Central memory CD4-positive, alpha-beta T cell (primary cell): ENCODE measurements at regions not wholly inside any gene's neighbourhood (a gene's known extent, or its start where the extent isn't known, plus 50 kb on each side); places are given as distances from the start of the nearest gene placed in this dataset.

Experiments used
- DNase-seq: peaks from one replicate; pipeline ENCODE4 v3.0.0; 2022

- DNase-seq = no peak
Observed at GRCh38 chr9:36461323-36461722, 61.3 kb upstream of the RNF38 start.

- peak; percentile 75 for DNase-seq
Observed at GRCh38 chr9:36458430-36458915, 58.4 kb upstream of the RNF38 start.

GRCh38 chr9:36457836-36458429 is 57.9 kb upstream of the RNF38 start:
- DNase-seq = no peak

- DNase-seq = no peak
Observed at GRCh38 chr9:36456480-36457065, 56.5 kb upstream of the RNF38 start.

GRCh38 chr9:36451949-36452348 is 51.9 kb upstream of the RNF38 start:
- DNase-seq = no peak

DNA sequence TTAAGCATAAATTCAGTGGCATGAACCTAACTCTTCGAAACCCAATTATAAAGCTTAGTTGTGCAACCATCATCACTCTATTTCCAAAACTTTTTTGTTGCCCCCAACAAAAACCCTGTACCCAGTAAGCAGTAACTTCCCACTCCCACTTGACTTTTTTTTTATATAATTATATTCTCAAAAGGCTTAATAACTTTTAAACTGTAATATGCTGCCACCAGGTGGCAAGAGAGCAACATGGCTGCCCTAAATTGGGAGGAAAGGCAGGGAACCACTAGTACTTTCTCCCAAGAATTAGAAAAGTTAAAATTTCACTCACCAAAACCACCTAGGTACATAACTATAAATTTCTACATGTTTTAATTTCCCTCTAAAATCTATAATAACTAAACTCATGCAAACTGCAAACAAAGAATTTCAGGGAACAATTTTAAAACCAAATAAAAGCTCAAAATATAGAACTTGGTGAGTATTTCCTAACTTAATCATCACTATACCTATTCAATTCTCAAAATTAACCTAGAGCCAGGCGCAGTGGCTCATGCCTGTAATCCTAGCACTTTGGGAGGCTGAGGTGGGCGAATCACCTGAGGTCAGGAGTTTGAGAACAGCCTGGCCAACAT is 50.2 kb upstream of the RNF38 start:
- peak; percentile 12 for DNase-seq
